ENCODE measurements at regions not wholly inside any gene's neighbourhood (a gene's known extent, or its start where the extent isn't known, plus 50 kb on each side); places are given as distances from the start of the nearest gene placed in this dataset.

DNA sequence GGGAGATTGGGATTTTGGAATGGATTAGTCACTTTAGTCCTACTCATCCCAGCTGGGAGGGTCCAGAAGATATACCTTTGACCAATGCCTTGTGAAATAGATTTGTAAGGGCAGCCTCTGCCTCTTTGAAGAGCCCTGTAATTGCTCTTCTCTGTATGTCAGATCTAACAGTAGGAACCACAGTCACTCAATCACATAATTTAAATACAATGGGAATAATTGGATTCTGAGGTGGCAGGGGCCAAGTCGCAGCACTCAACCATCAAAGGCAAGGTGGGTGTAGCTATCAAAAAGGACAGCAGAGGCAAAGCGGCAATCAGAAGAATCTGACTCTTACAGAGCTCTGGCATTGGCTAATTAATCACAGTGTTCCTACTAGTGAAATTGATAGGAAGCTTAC is 650.9 kb upstream of the ANKRD30A start:
- intact Hi-C loops (cut with micrococcal nuclease) (no loop called here), dilution Hi-C loops (cut with MboI; ENCODE audit: extremely low pct_ligation_motif_present, low sequenced_read_pairs) (no loop called here)
- POLR2A ChIA-PET = no interaction called here
- BruUV-seq (replicated peaks) = no TSS peak
- TF ChIP-seq MYC (IDR thresholded peaks at IDR 0.05; ENCODE audit: low read depth, low read length) (no peak), POLR2A (IDR thresholded peaks at IDR 0.05; ENCODE audit: low read depth, low read length) (no peak), JUN (IDR thresholded peaks at IDR 0.05; ENCODE audit: borderline replicate concordance, insufficient read depth, insufficient read length, low read depth) (no peak)
- TF ChIP-seq, protein P1, sequence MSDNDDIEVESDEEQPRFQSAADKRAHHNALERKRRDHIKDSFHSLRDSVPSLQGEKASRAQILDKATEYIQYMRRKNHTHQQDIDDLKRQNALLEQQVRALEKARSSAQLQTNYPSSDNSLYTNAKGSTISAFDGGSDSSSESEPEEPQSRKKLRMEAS (IDR thresholded peaks at IDR 0.05; ENCODE audit: insufficient read depth, insufficient read length) = no peak
- H3K4me1 ChIP-seq (ENCODE audit: control insufficient read depth, extremely low read depth, insufficient read depth, low read length) = no peaks in the 10 kb centered on the region
- DNase-seq (ENCODE audit: low read depth, low spot score) (no peak), FAIRE-seq (no peak)
- no peak overlapping the region for H3K27ac ChIP-seq (ENCODE audit: insufficient read depth, low read depth, low read length)
- H3K79me2 ChIP-seq (ENCODE audit: control insufficient read depth, insufficient read depth, low read length) = no peaks in the 10 kb centered on the region
- no peak overlapping the region for H3K4me3 ChIP-seq (replicated peaks in 1 of 3; ENCODE audit: insufficient read depth in 1 of 3, low read depth in 1 of 3, low read length in 3 of 3)
- CTCF ChIA-PET = interaction anchor here (1.0 kb wide), 1 partner anchor 11 kb away, joined by 4 read pairs; no protein-coding TSS in a partner anchor
- H3K4me2 ChIP-seq (ENCODE audit: insufficient read depth, low read length) = no peak overlapping the region
- H2AFZ ChIP-seq (ENCODE audit: low read depth, low read length) = no peak overlapping the region
- H3K9ac ChIP-seq (replicated peaks; ENCODE audit: extremely low read depth, insufficient read depth, low read length) = no peak overlapping the region
- no peaks in the 10 kb centered on the region for H3K36me3 ChIP-seq (ENCODE audit: control insufficient read depth in 2 of 2, extremely low read depth in 1 of 2, insufficient read depth in 2 of 2, low read length in 2 of 2)
- H3K27me3 ChIP-seq (ENCODE audit: control insufficient read depth in 2 of 2, insufficient read depth in 2 of 2, low read length in 2 of 2) = no peaks in the 10 kb centered on the region
- no peaks in the 10 kb centered on the region for H3K9me3 ChIP-seq (replicated peaks; ENCODE audit: control insufficient read depth, insufficient read depth, low read length)
- H3K9me1 ChIP-seq (replicated peaks; ENCODE audit: control insufficient read depth, extremely low read depth, insufficient read depth, low read length) = no peaks in the 10 kb centered on the region
- no peaks in the 10 kb centered on the region for H4K20me1 ChIP-seq (replicated peaks; ENCODE audit: control insufficient read depth, extremely low read depth, insufficient read depth, low read length)

DNA sequence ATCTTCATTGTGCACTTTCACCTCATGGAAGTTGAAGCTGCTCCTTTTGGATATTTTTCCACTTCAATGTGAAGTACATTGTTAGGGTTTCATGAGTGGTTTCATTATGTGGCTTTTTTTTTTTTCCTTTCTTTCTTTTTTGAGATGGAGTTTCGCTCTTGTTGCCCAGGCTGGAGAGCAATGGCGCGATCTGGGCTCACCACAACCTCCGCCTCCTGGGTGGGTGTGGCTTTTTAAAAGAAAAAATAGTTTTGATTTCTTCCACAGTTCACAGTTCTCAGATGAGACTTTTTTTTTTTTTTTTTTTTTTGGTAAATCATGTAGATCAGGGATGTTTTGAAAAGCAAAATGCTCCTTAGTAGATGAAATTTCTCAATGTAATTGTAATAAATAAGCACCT is 652.3 kb upstream of the ANKRD30A start:
- BruUV-seq (replicated peaks) = no TSS peak
- no peak overlapping the region for H3K9ac ChIP-seq (replicated peaks; ENCODE audit: extremely low read depth, insufficient read depth, low read length)
- TF ChIP-seq JUN (IDR thresholded peaks at IDR 0.05; ENCODE audit: borderline replicate concordance, insufficient read depth, insufficient read length, low read depth) = no peak
- TF ChIP-seq POLR2AphosphoS5 (IDR thresholded peaks at IDR 0.05; ENCODE audit: insufficient read depth, low read depth, low read length) = no peak
- no peak for TF ChIP-seq GATA2 (IDR thresholded peaks at IDR 0.05; ENCODE audit: insufficient read depth, insufficient read length, low read depth, low read length)
- TF ChIP-seq, protein P2, sequence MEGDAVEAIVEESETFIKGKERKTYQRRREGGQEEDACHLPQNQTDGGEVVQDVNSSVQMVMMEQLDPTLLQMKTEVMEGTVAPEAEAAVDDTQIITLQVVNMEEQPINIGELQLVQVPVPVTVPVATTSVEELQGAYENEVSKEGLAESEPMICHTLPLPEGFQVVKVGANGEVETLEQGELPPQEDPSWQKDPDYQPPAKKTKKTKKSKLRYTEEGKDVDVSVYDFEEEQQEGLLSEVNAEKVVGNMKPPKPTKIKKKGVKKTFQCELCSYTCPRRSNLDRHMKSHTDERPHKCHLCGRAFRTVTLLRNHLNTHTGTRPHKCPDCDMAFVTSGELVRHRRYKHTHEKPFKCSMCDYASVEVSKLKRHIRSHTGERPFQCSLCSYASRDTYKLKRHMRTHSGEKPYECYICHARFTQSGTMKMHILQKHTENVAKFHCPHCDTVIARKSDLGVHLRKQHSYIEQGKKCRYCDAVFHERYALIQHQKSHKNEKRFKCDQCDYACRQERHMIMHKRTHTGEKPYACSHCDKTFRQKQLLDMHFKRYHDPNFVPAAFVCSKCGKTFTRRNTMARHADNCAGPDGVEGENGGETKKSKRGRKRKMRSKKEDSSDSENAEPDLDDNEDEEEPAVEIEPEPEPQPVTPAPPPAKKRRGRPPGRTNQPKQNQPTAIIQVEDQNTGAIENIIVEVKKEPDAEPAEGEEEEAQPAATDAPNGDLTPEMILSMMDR (IDR thresholded peaks at IDR 0.05; ENCODE audit: extremely low read depth in 1 of 2, insufficient read depth in 1 of 2, low read depth in 1 of 2, low read length in 2 of 2) = no peak
- TF ChIP-seq MYC (IDR thresholded peaks at IDR 0.05; ENCODE audit: low read depth, low read length) = no peak
- no peak for TF ChIP-seq EZH2 (IDR thresholded peaks at IDR 0.05; ENCODE audit: borderline replicate concordance, low read depth, low read length, severe bottlenecking)
- TF ChIP-seq POLR2A (IDR thresholded peaks at IDR 0.05; ENCODE audit: low read depth, low read length) = no peak
- H3K27ac ChIP-seq (ENCODE audit: insufficient read depth, low read depth, low read length) = no peak overlapping the region
- POLR2A ChIA-PET = no interaction called here
- H3K4me1 ChIP-seq (ENCODE audit: control insufficient read depth, extremely low read depth, insufficient read depth, low read length) = no peaks in the 10 kb centered on the region
- no peak overlapping the region for H3K4me3 ChIP-seq (replicated peaks in 1 of 3; ENCODE audit: insufficient read depth in 1 of 3, low read depth in 1 of 3, low read length in 3 of 3)
- no peak for FAIRE-seq
- H2AFZ ChIP-seq (ENCODE audit: low read depth, low read length) = no peak overlapping the region
- no peaks in the 10 kb centered on the region for H3K9me3 ChIP-seq (replicated peaks; ENCODE audit: control insufficient read depth, insufficient read depth, low read length)
- no peaks in the 10 kb centered on the region for H3K79me2 ChIP-seq (ENCODE audit: control insufficient read depth, insufficient read depth, low read length)
- H3K4me2 ChIP-seq (ENCODE audit: insufficient read depth, low read length) = no peak overlapping the region
- H3K9me1 ChIP-seq (replicated peaks; ENCODE audit: control insufficient read depth, extremely low read depth, insufficient read depth, low read length) = no peaks in the 10 kb centered on the region
- intact Hi-C loops (cut with micrococcal nuclease) (no loop called here), dilution Hi-C loops (cut with MboI; ENCODE audit: extremely low pct_ligation_motif_present, low sequenced_read_pairs) (no loop called here)
- no peaks in the 10 kb centered on the region for H3K36me3 ChIP-seq (ENCODE audit: control insufficient read depth in 2 of 2, extremely low read depth in 1 of 2, insufficient read depth in 2 of 2, low read length in 2 of 2)
- H3K27me3 ChIP-seq (ENCODE audit: control insufficient read depth in 2 of 2, insufficient read depth in 2 of 2, low read length in 2 of 2) = no peaks in the 10 kb centered on the region
- DNase-seq (ENCODE audit: low read depth, low spot score) = no peak
- H4K20me1 ChIP-seq (replicated peaks; ENCODE audit: control insufficient read depth, extremely low read depth, insufficient read depth, low read length) = no peaks in the 10 kb centered on the region
- CTCF ChIA-PET = interaction anchor here (0.6 kb wide), 1 partner anchor 288 kb away, joined by 3 read pairs; no protein-coding TSS in a partner anchor

All from endothelial cell of umbilical vein (primary cell).